NOMO-1 treated with dmso at 0.1 percent for 144 hours (cell line): ENCODE measurements at regions not wholly inside any gene's neighbourhood (a gene's known extent, or its start where the extent isn't known, plus 50 kb on each side); places are given as distances from the start of the nearest gene placed in this dataset.

ENCODE experiments used
- DNase-seq: peaks from one replicate; lab custom pipeline; 2025; ENCODE audit not compliant: unreplicated experiment; lab: John Stamatoyannopoulos, UW

GRCh38 chr2:41621563-41621962 lies 426.3 kb upstream of the PKDCC start:
- DNase-seq, result no peak

GRCh38 chr2:41622301-41622700 lies 425.5 kb upstream of the PKDCC start:
- DNase-seq, result no peak

- no peak for DNase-seq
These were observed 420.9 kb upstream of the PKDCC start for GRCh38 chr2:41626936-41627335.

GRCh38 chr2:41634686-41635085 lies 413.1 kb upstream of the PKDCC start:
- DNase-seq, result no peak

- DNase-seq, result peak; percentile 4
These were observed 402.9 kb upstream of the PKDCC start for GRCh38 chr2:41644936-41645335.

GRCh38 chr2:41647468-41648050 lies 400.3 kb upstream of the PKDCC start:
- DNase-seq, result no peak

- DNase-seq, result no peak
These were observed 390.6 kb upstream of the PKDCC start for GRCh38 chr2:41657226-41657625.

- no peak for DNase-seq
These were observed 388.1 kb upstream of the PKDCC start for GRCh38 chr2:41659758-41660157.

- DNase-seq, result no peak
These were observed 385.4 kb upstream of the PKDCC start for GRCh38 chr2:41662461-41662860.

GRCh38 chr2:41663056-41663455 lies 384.8 kb upstream of the PKDCC start:
- DNase-seq, result no peak

- DNase-seq, result no peak
These were observed 379.3 kb upstream of the PKDCC start for GRCh38 chr2:41668529-41668928.

GRCh38 chr2:41678639-41679038 lies 369.2 kb upstream of the PKDCC start:
- DNase-seq, result no peak

- no peak for DNase-seq
These were observed 361.7 kb upstream of the PKDCC start for GRCh38 chr2:41686156-41686555.

- peak; percentile 30 for DNase-seq
These were observed 356.3 kb upstream of the PKDCC start for GRCh38 chr2:41691561-41691960.

- DNase-seq, result no peak
These were observed 353.2 kb upstream of the PKDCC start for GRCh38 chr2:41694536-41695049.

GRCh38 chr2:41695198-41696113 lies 352.4 kb upstream of the PKDCC start:
- DNase-seq, result no peak

- no peak for DNase-seq
These were observed 350.4 kb upstream of the PKDCC start for GRCh38 chr2:41697389-41697788.

GRCh38 chr2:41698678-41699422 lies 349.0 kb upstream of the PKDCC start:
- no peak for DNase-seq

GRCh38 chr2:41701231-41701630 lies 346.6 kb upstream of the PKDCC start:
- DNase-seq, result peak; percentile 91

GRCh38 chr2:41703123-41703522 lies 344.7 kb upstream of the PKDCC start:
- no peak for DNase-seq

GRCh38 chr2:41705634-41706033 lies 342.2 kb upstream of the PKDCC start:
- no peak for DNase-seq

- no peak for DNase-seq
These were observed 341.5 kb upstream of the PKDCC start for GRCh38 chr2:41706286-41706685.
